Chondrocyte (in vitro differentiated cells): ENCODE measurements at regions not wholly inside any gene's neighbourhood (a gene's known extent, or its start where the extent isn't known, plus 50 kb on each side); places are given as distances from the start of the nearest gene placed in this dataset.
"Not testable (repeated sequence)": the region's sequence is repeated elsewhere in the genome, so short reads cannot be mapped to it uniquely, and the experiment has no call there.

Source experiments
- DNase-seq: peaks from one replicate; pipeline ENCODE4 v3.0.0; 2021; ENCODE audit warnings: mixed read lengths, low spot score
- H3K27ac Mint-ChIP-seq: one replicate; pipeline ENCODE4 v1.8.0; 2021; ENCODE audit warnings: mild to moderate bottlenecking, moderate library complexity, mixed read lengths; ENCODE audit not compliant: unreplicated experiment
- H3K27me3 Mint-ChIP-seq: 2 replicates; pipeline ENCODE4 v1.8.0; 2021; ENCODE audit warnings: low read depth, mixed read lengths
- H3K36me3 Mint-ChIP-seq: 2 replicates; pipeline ENCODE4 v1.8.0; 2021; ENCODE audit warnings: low read depth, mixed read lengths
- H3K4me1 Mint-ChIP-seq: 2 replicates; pipeline ENCODE4 v1.8.0; 2021; ENCODE audit warnings: low read depth, mild to moderate bottlenecking, mixed read lengths
- H3K4me3 Mint-ChIP-seq: one replicate; pipeline ENCODE4 v1.8.0; 2021; ENCODE audit warnings: mild to moderate bottlenecking, moderate library complexity, mixed read lengths; ENCODE audit not compliant: unreplicated experiment
- H3K9me3 Mint-ChIP-seq: 2 replicates; pipeline ENCODE4 v1.8.0; 2021; ENCODE audit warnings: low read depth, mixed read lengths
- TF ChIP-seq, protein P1 (sequence below): fragments of 200-600 bp; sonication (generic); IDR thresholded peaks from 2 replicates; pipeline ENCODE4 v1.5.0; 2021; ENCODE audit warnings: antibody characterized with exemption, mild to moderate bottlenecking, moderate library complexity

DNA sequence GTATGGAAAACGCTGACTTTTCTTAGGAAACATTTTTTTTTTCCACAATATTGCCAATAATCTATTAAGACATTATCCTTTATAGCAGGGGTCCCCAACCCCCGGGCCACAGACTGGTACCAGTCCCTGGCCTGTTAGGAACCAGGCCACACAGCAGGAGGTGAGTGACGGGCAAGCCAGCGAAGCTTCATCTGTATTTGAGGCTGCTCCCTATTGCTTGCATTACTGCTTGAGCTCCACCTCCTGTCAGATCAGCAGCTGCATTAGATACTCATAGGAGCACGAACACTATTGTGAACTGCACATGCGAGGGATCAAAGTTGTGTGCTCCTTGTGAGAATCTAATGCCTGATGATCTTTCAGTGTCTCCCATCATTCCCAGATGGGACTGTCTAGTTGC lies 793.7 kb downstream of the SLITRK5 start:
- Mint-ChIP-seq H3K27me3 (no peaks in the 10 kb centered on the region), H3K36me3 (no peaks in the 10 kb centered on the region), H3K27ac (no peak overlapping the region), H3K9me3 (no peaks in the 10 kb centered on the region), H3K4me3 (no peak overlapping the region), H3K4me1 (no peaks in the 10 kb centered on the region)
- TF ChIP-seq, protein P1, sequence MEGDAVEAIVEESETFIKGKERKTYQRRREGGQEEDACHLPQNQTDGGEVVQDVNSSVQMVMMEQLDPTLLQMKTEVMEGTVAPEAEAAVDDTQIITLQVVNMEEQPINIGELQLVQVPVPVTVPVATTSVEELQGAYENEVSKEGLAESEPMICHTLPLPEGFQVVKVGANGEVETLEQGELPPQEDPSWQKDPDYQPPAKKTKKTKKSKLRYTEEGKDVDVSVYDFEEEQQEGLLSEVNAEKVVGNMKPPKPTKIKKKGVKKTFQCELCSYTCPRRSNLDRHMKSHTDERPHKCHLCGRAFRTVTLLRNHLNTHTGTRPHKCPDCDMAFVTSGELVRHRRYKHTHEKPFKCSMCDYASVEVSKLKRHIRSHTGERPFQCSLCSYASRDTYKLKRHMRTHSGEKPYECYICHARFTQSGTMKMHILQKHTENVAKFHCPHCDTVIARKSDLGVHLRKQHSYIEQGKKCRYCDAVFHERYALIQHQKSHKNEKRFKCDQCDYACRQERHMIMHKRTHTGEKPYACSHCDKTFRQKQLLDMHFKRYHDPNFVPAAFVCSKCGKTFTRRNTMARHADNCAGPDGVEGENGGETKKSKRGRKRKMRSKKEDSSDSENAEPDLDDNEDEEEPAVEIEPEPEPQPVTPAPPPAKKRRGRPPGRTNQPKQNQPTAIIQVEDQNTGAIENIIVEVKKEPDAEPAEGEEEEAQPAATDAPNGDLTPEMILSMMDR = no peak
- no peak for DNase-seq

DNA sequence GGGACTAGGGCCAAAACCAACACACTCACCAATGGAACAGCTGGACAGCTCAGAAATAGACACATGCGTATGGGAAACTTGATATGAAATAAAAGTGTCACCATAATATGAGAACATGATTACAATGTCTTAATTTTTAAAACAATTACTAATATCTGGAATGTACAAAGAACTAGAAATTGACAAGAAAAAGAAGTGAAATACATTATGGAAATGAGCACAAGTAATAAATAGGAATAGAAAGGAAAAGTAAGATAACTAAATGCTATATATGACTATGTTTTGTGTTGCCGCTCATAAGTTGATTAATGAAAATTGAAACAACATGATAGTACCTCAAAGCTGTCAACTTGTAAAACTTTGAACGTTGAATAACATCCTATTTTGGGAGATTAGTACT lies 801.1 kb downstream of the SLITRK5 start:
- TF ChIP-seq, protein P1 = no peak
- H3K9me3 Mint-ChIP-seq = no peaks in the 10 kb centered on the region
- H3K27ac Mint-ChIP-seq = no peak overlapping the region
- no peak overlapping the region for H3K4me3 Mint-ChIP-seq
- no peaks in the 10 kb centered on the region for H3K4me1 Mint-ChIP-seq
- no peak for DNase-seq
- H3K36me3 Mint-ChIP-seq = no peaks in the 10 kb centered on the region
- no peaks in the 10 kb centered on the region for H3K27me3 Mint-ChIP-seq

DNA sequence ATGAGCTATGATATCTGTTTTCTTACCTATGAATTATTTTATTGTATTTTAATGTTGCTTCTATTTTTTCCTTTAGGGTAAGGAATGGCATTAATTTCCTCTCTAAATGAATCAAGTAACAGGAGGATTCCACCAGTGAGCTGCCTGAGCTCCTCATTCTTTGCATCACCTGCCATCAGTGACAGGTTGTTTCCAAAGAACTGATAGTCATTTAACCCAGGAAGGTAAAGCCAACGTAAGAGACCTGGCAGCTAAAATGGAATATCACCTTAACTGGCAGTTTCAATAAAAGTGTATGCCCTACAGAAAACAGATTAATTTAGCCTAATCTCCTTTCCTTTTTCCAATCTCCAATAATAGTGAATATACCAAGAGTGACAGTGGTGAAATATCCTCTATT lies 812.0 kb downstream of the SLITRK5 start:
- Mint-ChIP-seq H3K4me3 (no peak overlapping the region), H3K4me1 (no peaks in the 10 kb centered on the region), H3K27ac (no peak overlapping the region), H3K9me3 (peaks cover 15% of the 10 kb centered on the region), H3K27me3 (no peaks in the 10 kb centered on the region), H3K36me3 (no peaks in the 10 kb centered on the region)
- no peak for DNase-seq
- TF ChIP-seq, protein P1 = no peak

DNA sequence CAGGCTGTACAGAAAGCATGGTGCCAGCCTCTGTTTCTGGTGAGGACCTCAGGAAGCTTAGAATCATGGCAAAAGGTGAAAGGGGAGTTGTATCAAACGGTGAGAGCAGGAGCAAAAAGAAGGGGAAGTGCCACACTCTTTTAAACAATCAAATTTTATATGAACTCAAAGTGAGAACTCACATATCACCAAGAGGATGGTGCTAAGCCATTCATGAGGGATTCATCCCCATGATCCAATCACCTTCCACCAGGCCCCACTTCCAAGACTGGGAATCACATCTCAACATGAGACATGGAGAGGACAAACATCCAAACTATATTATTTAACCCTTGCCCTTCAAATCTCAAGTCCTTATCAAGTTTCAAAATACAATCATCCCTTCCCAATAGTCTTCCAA lies 836.7 kb downstream of the SLITRK5 start:
- H3K4me3 Mint-ChIP-seq = no peak overlapping the region
- H3K27me3 Mint-ChIP-seq = no peaks in the 10 kb centered on the region
- peaks cover 55% of the 10 kb centered on the region for H3K9me3 Mint-ChIP-seq
- no peak overlapping the region for H3K27ac Mint-ChIP-seq
- peaks cover 3% of the 10 kb centered on the region for H3K36me3 Mint-ChIP-seq
- no peaks in the 10 kb centered on the region for H3K4me1 Mint-ChIP-seq
- TF ChIP-seq, protein P1 = no peak
- DNase-seq = no peak

DNA sequence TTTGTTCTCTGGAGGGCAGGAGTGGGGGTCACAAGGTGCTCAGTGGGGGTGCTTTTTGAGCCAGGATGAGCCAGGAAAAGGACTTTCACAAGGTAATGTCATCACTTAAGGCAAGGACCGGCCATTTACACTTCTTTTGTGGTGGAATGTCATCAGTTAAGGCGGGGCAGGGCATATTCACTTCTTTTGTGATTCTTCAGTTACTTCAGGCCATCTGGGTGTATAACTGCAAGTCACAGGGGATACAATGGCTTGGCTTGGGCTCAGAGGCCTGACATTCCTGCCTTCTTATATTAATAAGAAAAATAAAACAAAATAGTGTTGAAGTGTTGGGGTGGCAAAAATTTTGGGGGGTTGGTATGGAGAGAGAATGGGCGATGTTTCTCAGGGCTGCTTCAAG lies 841.8 kb downstream of the SLITRK5 start:
- not testable (repeated sequence) for H3K27me3 Mint-ChIP-seq, H3K36me3 Mint-ChIP-seq, H3K4me1 Mint-ChIP-seq, H3K27ac Mint-ChIP-seq, DNase-seq, H3K4me3 Mint-ChIP-seq
- peaks cover 35% of the 10 kb centered on the region for H3K9me3 Mint-ChIP-seq

DNA sequence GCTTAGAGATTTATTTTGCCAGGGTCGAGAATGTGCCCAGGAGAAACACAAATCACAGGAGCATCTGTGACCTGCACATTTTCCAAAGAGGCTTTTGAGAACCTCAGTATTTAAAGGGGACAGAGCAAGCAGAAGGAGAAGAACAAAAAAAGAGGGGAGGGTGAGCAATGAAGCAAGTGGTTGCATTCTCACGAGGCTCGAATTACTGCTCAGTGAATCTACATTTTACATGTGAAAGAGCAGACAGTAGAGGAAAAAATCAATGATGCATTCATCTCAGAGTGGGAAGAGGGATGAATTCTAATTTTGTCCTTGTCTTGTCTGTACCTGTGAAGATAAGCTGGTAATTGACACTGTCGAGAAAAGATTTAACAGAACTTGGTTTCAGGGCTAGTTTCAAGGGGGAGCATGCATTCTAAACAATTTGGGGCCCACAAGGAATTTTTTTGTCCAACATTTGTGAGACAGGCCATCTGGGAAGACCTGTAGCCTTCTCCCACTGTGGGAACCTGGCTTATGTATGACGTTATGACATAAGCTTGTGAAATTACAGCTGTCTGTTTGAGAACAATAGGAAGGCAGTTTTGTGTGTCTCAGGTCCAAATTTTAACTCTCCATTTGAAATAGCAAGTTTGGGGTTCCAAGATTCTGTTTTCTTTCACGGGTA lies 855.1 kb downstream of the SLITRK5 start:
- Mint-ChIP-seq H3K27me3 (no peaks in the 10 kb centered on the region), H3K4me1 (no peaks in the 10 kb centered on the region), H3K9me3 (peaks cover 13% of the 10 kb centered on the region), H3K36me3 (no peaks in the 10 kb centered on the region), H3K27ac (no peak overlapping the region), H3K4me3 (no peak overlapping the region)
- TF ChIP-seq, protein P1 = no peak
- DNase-seq = no peak
